H1 (cell line): ENCODE measurements at regions not wholly inside any gene's neighbourhood (a gene's known extent, or its start where the extent isn't known, plus 50 kb on each side); places are given as distances from the start of the nearest gene placed in this dataset.

Experiments
- CTCF ChIA-PET: fragments of 300-600 bp; sonication (Branson Sonifier 250); formaldehyde crosslinking; loops from one replicate; lab custom pipeline; 2021; ENCODE audit not compliant: partially characterized antibody; lab: Charles Lee
- POLR2A ChIA-PET: fragments of 300-600 bp; sonication (Branson Sonifier 250); formaldehyde crosslinking; loops from one replicate; lab custom pipeline; 2021; ENCODE audit warnings: inconsistent platforms; ENCODE audit not compliant: partially characterized antibody; lab: Charles Lee
- DNase-seq, 2 experiments: peaks; one replicate each; pipeline versions ENCODE4 v3.0.0 to v3.0.0-alpha.2; 2010 to 2022; ENCODE audit warnings: low spot score in 2 of 2, low read depth in 1 of 2, mixed read lengths in 1 of 2
- FAIRE-seq: peaks from 2 replicates; lab custom pipeline; 2011; peaks lifted over from hg19 to GRCh38; lab: Jason Lieb, UNC
- H2AFZ ChIP-seq: 2 replicates; pipeline ENCODE4 v1.8.1; 2012; ENCODE audit warnings: low read length, inconsistent platforms
- H2AK5ac ChIP-seq: 2 replicates; pipeline ENCODE4 v1.6.1; 2013; ENCODE audit warnings: low read depth, low read length
- H2BK120ac ChIP-seq: replicated peaks from 2 replicates; pipeline ENCODE3; 2013; ENCODE audit warnings: low read depth, low read length, inconsistent platforms
- H2BK12ac ChIP-seq: 2 replicates; pipeline ENCODE4 v1.6.1; 2013; ENCODE audit warnings: low read depth, low read length
- H2BK15ac ChIP-seq: 2 replicates; pipeline ENCODE4 v1.6.1; 2013; ENCODE audit warnings: low read length
- H2BK20ac ChIP-seq: 2 replicates; pipeline ENCODE4 v1.6.1; 2013; ENCODE audit warnings: low read length
- H2BK5ac ChIP-seq: 2 replicates; pipeline ENCODE4 v1.6.1; 2013; ENCODE audit warnings: low read depth, low read length
- H3K14ac ChIP-seq: 2 replicates; pipeline ENCODE4 v1.6.1; 2013; ENCODE audit warnings: inconsistent platforms; ENCODE audit not compliant: insufficient read length
- H3K18ac ChIP-seq: 2 replicates; pipeline ENCODE4 v1.6.1; 2013; ENCODE audit warnings: low read length; ENCODE audit errors: extremely low read depth
- H3K23ac ChIP-seq: 2 replicates; pipeline ENCODE4 v1.6.1; 2013; ENCODE audit warnings: inconsistent platforms; ENCODE audit not compliant: insufficient read length
- H3K23me2 ChIP-seq: 2 replicates; pipeline ENCODE4 v1.6.1; 2013; ENCODE audit warnings: low read depth, low read length
- H3K27ac ChIP-seq: 2 replicates; pipeline ENCODE4 v1.6.1; 2011; ENCODE audit warnings: low read depth, low read length, inconsistent platforms
- H3K27me3 ChIP-seq, 4 experiments: replicated peaks in 1 of 4; 1 replicate in 1 of 4; 2 replicates in 3 of 4; pipeline versions ENCODE4 v1.6.1 to v1.8.1; 2011 to 2013; ENCODE audit warnings: low read length in 3 of 4, mild to moderate bottlenecking in 3 of 4, inconsistent platforms in 2 of 4, mixed read lengths in 2 of 4, moderate library complexity in 1 of 4; ENCODE audit not compliant: control insufficient read depth in 3 of 4, insufficient read depth in 3 of 4; ENCODE audit errors: extremely low read depth in 1 of 4
- H3K36me3 ChIP-seq, 4 experiments: 2 replicates each; pipeline versions ENCODE4 v1.6.1 to v1.8.1; 2011 to 2013; ENCODE audit warnings: mild to moderate bottlenecking in 4 of 4, low read length in 3 of 4, moderate library complexity in 2 of 4, control low read depth in 1 of 4, inconsistent platforms in 1 of 4; ENCODE audit not compliant: insufficient read depth in 4 of 4, control insufficient read depth in 2 of 4
- H3K4ac ChIP-seq: replicated peaks from 2 replicates; pipeline ENCODE3; 2013; ENCODE audit warnings: low read length, low read depth, mixed read lengths, inconsistent platforms; ENCODE audit not compliant: insufficient read length
- H3K4me1 ChIP-seq, 4 experiments: replicated peaks in 1 of 4; 1 replicate in 1 of 4; 2 replicates in 3 of 4; pipeline versions ENCODE4 v1.6.1 to v1.8.1; 2011 to 2013; ENCODE audit warnings: low read length in 3 of 4, inconsistent platforms in 2 of 4, mixed read lengths in 1 of 4; ENCODE audit not compliant: insufficient read depth in 4 of 4, control insufficient read depth in 3 of 4
- H3K4me2 ChIP-seq, 2 experiments: 2 replicates each; pipeline versions ENCODE4 v1.6.1 to v1.8.1; 2011 to 2013; ENCODE audit warnings: low read depth in 2 of 2, low read length in 2 of 2, control low read depth in 1 of 2, inconsistent platforms in 1 of 2, mild to moderate bottlenecking in 1 of 2; ENCODE audit not compliant: insufficient read depth in 1 of 2
- H3K4me3 ChIP-seq, 4 experiments: fragments of 200-600, 300-600 bp in 1 of 4; sonication (generic), shearing (Covaris generic), sonication (Bioruptor Twin) in 1 of 4; 2 replicates each; pipeline versions ENCODE4 v1.5.1 to v1.8.1; 2011 to 2016; ENCODE audit warnings: low read length in 4 of 4, low read depth in 3 of 4, control low read depth in 2 of 4, inconsistent platforms in 2 of 4, mild to moderate bottlenecking in 2 of 4, mixed read lengths in 1 of 4, moderate library complexity in 1 of 4; ENCODE audit not compliant: insufficient read depth in 2 of 4; ENCODE audit errors: extremely low read depth in 1 of 4
- H3K56ac ChIP-seq: replicated peaks from 2 replicates; pipeline ENCODE3; 2013; ENCODE audit warnings: low read depth, mild to moderate bottlenecking, mixed read lengths, low read length, inconsistent platforms; ENCODE audit not compliant: insufficient read length
- H3K79me1 ChIP-seq: 2 replicates; pipeline ENCODE4 v1.6.1; 2013; ENCODE audit warnings: low read depth, low read length, control low read depth
- H3K79me2 ChIP-seq, 2 experiments: 2 replicates each; pipeline versions ENCODE4 v1.6.1 to v1.8.1; 2012 to 2013; ENCODE audit warnings: low read length in 2 of 2, mild to moderate bottlenecking in 2 of 2, inconsistent platforms in 1 of 2; ENCODE audit not compliant: insufficient read depth in 2 of 2, control insufficient read depth in 1 of 2
- H3K9ac ChIP-seq, 4 experiments: replicated peaks in 1 of 4; 1 replicate in 1 of 4; 2 replicates in 3 of 4; pipeline versions ENCODE4 v1.6.1 to v1.8.1; 2011 to 2013; ENCODE audit warnings: low read depth in 3 of 4, low read length in 3 of 4, control low read depth in 2 of 4, mild to moderate bottlenecking in 2 of 4, moderate library complexity in 2 of 4, inconsistent platforms in 1 of 4; ENCODE audit errors: extremely low read depth in 1 of 4
- H3K9me3 ChIP-seq, 2 experiments: 2 replicates each; pipeline versions ENCODE4 v1.6.1 to v1.8.1; 2012 to 2013; ENCODE audit warnings: mild to moderate bottlenecking in 2 of 2, moderate library complexity in 2 of 2, control low read depth in 1 of 2, inconsistent platforms in 1 of 2, low read depth in 1 of 2, low read length in 1 of 2, mixed read lengths in 1 of 2; ENCODE audit not compliant: insufficient read depth in 2 of 2
- H4K20me1 ChIP-seq, 2 experiments: replicated peaks in 1 of 2; 2 replicates each; pipeline versions ENCODE3 to v1.8.1; 2011 to 2013; ENCODE audit warnings: inconsistent platforms in 2 of 2, low read length in 2 of 2, mild to moderate bottlenecking in 1 of 2; ENCODE audit not compliant: insufficient read depth in 2 of 2, control insufficient read depth in 1 of 2
- H4K5ac ChIP-seq: 2 replicates; pipeline ENCODE4 v1.6.1; 2013; ENCODE audit warnings: low read length, low read depth, mixed read lengths, inconsistent platforms; ENCODE audit not compliant: insufficient read length
- H4K8ac ChIP-seq: 2 replicates; pipeline ENCODE4 v1.8.0; 2013; ENCODE audit warnings: mild to moderate bottlenecking, moderate library complexity, low read length, inconsistent platforms; ENCODE audit not compliant: insufficient read depth; ENCODE audit errors: extremely low read depth
- H4K91ac ChIP-seq: replicated peaks from 2 replicates; pipeline ENCODE3; 2013; ENCODE audit warnings: low read length, mixed read lengths, inconsistent platforms; ENCODE audit not compliant: insufficient read length
- CHD1 ChIP-seq: IDR thresholded peaks from 2 replicates; pipeline ENCODE4 v1.6.1; 2012; ENCODE audit warnings: low read depth, low read length, improper control_type of control experiment
- KDM1A ChIP-seq: fragments of 200-600, 300-600 bp; sonication (generic); IDR thresholded peaks from 2 replicates; pipeline ENCODE4 v1.7.1; 2016; ENCODE audit warnings: mild to moderate bottlenecking, low read length, borderline replicate concordance
- MAFK ChIP-seq: IDR thresholded peaks from 2 replicates; pipeline ENCODE4 v1.6.1; 2012; ENCODE audit warnings: low read depth, mild to moderate bottlenecking, improper control_type of control experiment, low read length
- WGBS, 2 experiments: shearing (Covaris generic) in 1 of 2; methylation state at CpG; one replicate each; pipeline versions ENCODE4 v1.1.6 to v1.1.7; 2013 to 2015; ENCODE audit warnings: low lambda C conversion rate in 2 of 2, mixed read lengths in 2 of 2, inconsistent platforms in 1 of 2, low coverage in 1 of 2, missing lambda C conversion rate in 1 of 2; ENCODE audit not compliant: insufficient replicate concordance in 2 of 2, insufficient coverage in 1 of 2, insufficient read length in 1 of 2; ENCODE audit errors: extremely low coverage in 1 of 2, missing lambda C conversion rate in 1 of 2; 5-methylcytosine and 5-hydroxymethylcytosine counted together

DNA sequence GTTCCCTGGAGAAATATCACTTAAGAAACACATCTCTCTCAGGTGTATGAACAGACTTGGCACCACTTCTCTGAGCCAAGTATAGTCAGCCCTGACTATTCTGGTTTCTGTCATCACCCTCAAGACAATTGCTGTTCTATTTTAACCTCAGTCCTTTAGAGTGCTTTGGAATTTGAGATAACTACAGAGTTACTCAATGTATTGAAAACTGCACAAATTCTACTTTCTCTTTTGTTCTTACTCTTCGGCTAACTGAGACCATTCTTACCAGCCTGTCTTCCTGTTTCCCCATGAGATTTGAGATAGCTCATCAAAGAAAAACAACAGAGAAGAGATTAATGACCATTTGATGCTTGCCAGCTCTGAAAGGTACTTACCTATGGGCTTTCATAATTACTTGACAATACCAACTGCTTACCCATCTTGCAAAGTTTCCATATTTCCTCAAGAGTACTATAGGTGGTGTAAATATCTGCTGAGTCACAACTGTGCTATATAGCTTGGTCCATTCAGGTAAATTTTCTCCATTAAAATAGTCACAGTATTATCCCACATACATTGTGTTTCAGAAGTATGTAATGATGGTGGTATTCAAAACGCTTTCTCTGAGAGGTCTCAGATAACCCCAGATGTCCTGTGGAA is 467.5 kb upstream of the CHST9 start:
- FAIRE-seq = no peak
- Histone ChIP-seq H2BK5ac (no peak overlapping the region), H2BK120ac (no peak overlapping the region), H2BK15ac (no peak overlapping the region), H2AK5ac (no peak overlapping the region), H3K23me2 (no peaks in the 10 kb centered on the region), H4K8ac (no peak overlapping the region), H3K4me2 (no peak overlapping the region), H4K20me1 (no peaks in the 10 kb centered on the region), H3K14ac (no peak overlapping the region), H3K4me1 (peaks cover 0 to 4% (median 2%) of the 10 kb centered on the region in 4 experiments; a peak in 3 of 7 replicates), H3K4ac (no peak overlapping the region), H3K79me1 (no peaks in the 10 kb centered on the region), H3K56ac (no peak overlapping the region), H3K36me3 (no peaks in the 10 kb centered on the region), H4K5ac (no peak overlapping the region), H3K18ac (no peak overlapping the region), H4K91ac (no peak overlapping the region), H3K27me3 (no peaks in the 10 kb centered on the region), H2BK12ac (no peak overlapping the region), H3K23ac (no peak overlapping the region), H3K27ac (no peak overlapping the region), H3K79me2 (no peaks in the 10 kb centered on the region), H3K4me3 (no peak overlapping the region), H2AFZ (no peak overlapping the region), H2BK20ac (no peak overlapping the region), H3K9me3 (no peaks in the 10 kb centered on the region), H3K9ac (no peak overlapping the region)
- POLR2A ChIA-PET = no interaction called here
- no peak for DNase-seq
- CTCF ChIA-PET = interaction anchor here (0.6 to 1.8 kb wide), 3 partner anchors 33 to 739 kb away, joined by 3 to 6 read pairs (median 3); no protein-coding TSS in a partner anchor
- WGBS, 2 experiments = 94% methylated on average over 2 of the region's 2 CpGs; no CpG with 5 or more reads in 1 of the 2 experiments
- TF ChIP-seq KDM1A = no peak
- TF ChIP-seq MAFK = no peak
- no peak for TF ChIP-seq CHD1
